ENCODE measurements at regions not wholly inside any gene's neighbourhood (a gene's known extent, or its start where the extent isn't known, plus 50 kb on each side); places are given as distances from the start of the nearest gene placed in this dataset.

DNA sequence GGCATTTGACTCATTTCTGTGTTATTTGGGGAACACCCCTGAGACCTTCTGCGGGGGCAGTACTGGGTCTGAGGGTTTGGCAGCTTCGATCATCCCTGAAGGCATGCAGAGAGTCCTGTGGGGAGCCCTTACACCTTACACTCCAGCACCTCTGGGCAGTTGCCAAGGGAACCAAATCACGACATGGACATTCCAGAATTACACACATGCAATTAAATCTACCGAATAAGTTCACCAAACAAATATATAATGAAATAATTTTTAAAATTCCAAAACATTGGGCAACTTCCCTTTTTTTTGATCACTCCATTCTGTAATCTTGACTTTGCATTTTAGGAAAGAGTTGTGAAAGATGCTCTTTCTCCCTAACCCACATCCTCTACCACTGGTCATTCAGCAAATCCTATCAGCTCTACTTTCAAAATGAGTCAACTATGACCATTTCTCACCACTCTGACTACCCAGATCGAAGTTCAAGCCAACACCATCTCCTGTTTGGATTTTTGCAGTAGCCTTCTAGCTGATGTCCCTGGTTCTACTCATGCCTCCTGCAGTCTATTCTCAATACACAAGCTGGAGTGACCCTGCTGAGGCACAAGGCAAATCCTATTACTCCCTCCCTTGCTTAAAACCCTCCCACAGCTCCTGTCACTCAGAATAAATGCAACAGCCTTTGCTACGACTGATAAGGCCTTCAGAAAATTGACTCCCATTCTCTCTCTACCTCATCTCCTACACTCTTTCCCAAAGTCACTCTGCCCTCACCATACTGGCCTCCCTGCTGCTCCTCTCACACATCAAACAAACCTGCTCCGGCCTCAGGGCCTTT is 533.3 kb downstream of the HACE1 start:
- in situ Hi-C loops (cut with HindIII; ENCODE audit: low sequenced_read_pairs), result no loop called here

GRCh38 chr6:104325341-104326172 is 534.2 kb downstream of the HACE1 start:
- in situ Hi-C loops (cut with HindIII; ENCODE audit: low sequenced_read_pairs), result no loop called here

DNA sequence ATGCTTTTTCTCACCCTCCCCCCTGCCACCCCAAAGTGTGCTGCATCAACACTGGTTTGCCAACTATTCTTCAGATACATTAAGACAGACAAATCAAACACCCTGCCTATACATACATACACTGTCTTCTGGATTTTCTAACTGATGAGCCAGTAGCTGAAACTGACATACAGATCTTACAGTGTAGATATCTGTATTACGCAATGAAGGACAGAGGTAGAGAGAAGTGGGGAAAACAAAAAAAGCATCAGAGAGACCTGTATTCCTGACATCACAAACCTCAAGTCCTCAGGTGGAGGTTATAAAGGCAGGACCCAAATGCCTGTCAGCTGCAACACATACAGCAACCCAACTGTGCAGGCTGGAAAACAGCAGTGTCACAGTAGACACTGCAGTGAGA is 535.4 kb downstream of the HACE1 start:
- in situ Hi-C loops (cut with HindIII; ENCODE audit: low sequenced_read_pairs), result no loop called here

- in situ Hi-C loops (cut with HindIII; ENCODE audit: low sequenced_read_pairs), result no loop called here
These were observed 536.9 kb downstream of the HACE1 start for GRCh38 chr6:104322841-104323240.

DNA sequence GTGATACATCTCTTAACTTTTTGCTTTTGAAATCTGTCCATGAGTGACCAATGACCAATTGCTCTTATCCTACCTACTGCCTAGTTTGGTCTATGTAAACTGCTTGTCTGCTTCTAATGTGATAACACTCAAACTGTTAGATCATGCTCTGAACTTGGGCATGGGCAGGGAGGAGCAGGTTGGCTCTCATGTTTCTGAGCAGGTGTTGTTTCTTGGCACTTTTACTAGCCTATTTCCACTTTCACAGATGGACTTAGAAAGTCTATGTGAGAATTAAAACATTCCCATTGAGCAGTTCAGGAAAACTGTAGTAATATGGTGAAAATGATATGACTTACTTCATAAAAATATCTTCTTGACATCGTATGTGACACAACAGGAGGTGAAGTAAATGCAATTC is 538.4 kb downstream of the HACE1 start:
- in situ Hi-C loops (cut with HindIII; ENCODE audit: low sequenced_read_pairs), result no loop called here

- in situ Hi-C loops (cut with HindIII; ENCODE audit: low sequenced_read_pairs), result no loop called here
These were observed 538.8 kb downstream of the HACE1 start for GRCh38 chr6:104320896-104321295.

- in situ Hi-C loops (cut with HindIII; ENCODE audit: low sequenced_read_pairs), result no loop called here
These were observed 546.9 kb downstream of the HACE1 start for GRCh38 chr6:104312851-104313250.

DNA sequence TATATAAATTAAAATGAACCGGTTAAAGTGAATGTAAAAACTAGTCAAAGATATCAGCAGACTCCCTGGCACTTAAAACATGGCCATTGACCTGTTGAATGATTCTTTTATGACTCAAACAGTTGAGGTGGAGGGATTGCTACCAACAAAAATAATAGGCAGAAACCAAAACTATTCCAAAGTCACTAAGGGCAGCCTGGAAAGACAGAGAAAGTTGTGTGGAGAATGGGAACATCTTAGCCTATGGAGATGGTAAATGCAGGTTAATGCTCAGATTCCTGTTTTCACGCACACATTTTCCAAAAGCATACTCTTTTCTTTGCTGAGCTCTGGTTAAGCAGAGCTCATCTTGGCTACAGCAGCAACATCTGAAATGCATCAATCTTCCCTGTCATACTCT is 553.5 kb downstream of the HACE1 start:
- in situ Hi-C loops (cut with HindIII; ENCODE audit: low sequenced_read_pairs), result no loop called here

DNA sequence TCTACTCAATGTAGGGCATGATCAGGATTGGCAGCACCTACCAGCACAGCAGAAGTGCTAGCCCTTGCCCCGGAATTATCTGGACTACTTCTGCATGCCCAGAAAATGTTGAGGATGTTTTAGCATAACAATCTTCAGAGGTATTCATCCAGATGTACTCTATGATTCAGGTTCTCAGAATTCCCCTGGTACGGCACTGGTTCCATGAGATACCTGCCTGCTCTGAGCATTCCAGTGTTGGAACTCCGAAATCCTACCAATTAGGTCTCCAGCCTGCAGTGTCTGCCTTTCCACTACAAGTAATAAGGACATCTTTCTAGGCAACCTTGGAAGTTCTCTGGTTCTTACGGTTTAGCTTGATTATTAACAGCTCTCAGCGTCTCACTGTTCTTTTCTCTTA is 554.5 kb downstream of the HACE1 start:
- in situ Hi-C loops (cut with HindIII; ENCODE audit: low sequenced_read_pairs), result no loop called here

- in situ Hi-C loops (cut with HindIII; ENCODE audit: low sequenced_read_pairs), result no loop called here
These were observed 557.8 kb downstream of the HACE1 start for GRCh38 chr6:104301951-104302350.

DNA sequence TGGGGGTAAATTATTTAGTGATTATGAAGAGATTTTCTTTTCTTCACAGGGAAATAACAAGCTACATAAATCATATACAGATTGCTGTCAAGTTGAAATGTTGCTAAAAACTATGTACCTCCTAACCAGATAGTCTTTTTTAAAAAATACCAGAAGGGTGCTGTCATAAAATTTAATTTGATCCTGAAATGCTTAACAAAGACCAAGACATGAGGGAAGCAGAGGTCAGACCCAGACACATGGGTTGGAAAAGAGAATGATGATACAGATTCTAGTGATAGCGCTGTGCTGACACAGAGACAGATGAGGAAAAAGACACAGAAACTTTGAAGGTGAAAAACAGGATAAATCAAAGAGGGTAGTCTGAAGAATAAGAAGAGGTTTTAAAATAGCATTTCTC is 573.1 kb downstream of the HACE1 start:
- in situ Hi-C loops (cut with HindIII; ENCODE audit: low sequenced_read_pairs), result no loop called here

DNA sequence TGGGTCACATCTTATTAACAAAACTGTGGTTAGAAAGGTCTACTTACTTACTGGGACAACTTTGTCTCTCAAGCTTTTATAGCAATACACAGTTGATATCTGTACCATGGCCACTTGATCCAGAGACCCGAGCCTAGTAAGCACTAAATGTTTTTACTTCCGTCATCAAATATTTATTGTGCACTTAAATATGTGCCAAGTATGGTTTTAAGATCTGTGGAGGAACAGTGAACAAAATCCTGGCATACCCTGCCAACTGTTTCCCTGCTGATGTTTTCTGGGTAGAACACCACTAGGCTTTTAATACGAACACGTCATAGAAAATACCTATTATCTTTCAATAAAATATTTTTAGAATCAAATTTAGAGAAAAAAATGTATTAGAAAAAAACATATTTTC is 574.8 kb downstream of the HACE1 start:
- in situ Hi-C loops (cut with HindIII; ENCODE audit: low sequenced_read_pairs), result no loop called here

- in situ Hi-C loops (cut with HindIII; ENCODE audit: low sequenced_read_pairs), result no loop called here
These were observed 577.1 kb downstream of the HACE1 start for GRCh38 chr6:104282581-104282980.

DNA sequence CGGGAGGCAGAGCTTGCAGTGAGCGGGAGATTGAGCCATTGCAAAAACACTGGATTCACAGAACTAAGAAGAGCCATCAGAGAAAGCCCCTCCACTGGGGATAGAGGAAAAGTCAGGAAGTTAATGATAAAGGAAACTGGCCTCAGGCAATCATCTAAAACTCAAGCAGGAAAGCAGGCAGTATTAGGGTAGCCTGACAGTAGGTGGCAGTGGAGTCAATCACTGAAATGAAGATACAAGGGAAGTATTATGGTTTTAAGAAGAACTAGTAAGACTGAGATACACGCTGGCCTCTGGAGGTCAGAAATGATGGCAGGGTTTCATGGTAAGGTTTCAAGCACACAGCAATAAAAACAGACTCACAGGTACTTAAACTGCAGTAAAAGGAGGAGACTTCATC is 578.3 kb downstream of the HACE1 start:
- in situ Hi-C loops (cut with HindIII; ENCODE audit: low sequenced_read_pairs), result no loop called here

DNA sequence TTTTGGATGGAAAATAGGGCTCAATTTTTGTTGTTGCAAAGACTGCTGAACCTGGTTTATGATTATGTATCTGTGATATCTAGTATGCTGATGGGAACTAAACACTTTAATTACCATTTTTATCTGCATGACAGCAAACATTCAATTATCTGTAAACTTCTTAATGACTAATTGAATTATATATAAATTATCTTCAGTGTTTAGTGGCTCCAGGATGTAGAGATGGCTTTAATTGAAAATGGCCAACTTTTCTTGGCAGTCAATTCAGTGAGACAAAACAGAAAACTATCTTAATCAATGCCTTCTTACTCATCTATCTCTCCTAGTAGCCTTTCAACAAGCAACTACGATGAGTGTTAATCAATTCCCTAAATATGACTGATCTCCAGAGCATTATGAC is 591.3 kb downstream of the HACE1 start:
- in situ Hi-C loops (cut with HindIII; ENCODE audit: low sequenced_read_pairs), result no loop called here

GRCh38 chr6:104266922-104267321 is 592.8 kb downstream of the HACE1 start:
- in situ Hi-C loops (cut with HindIII; ENCODE audit: low sequenced_read_pairs), result no loop called here

- in situ Hi-C loops (cut with HindIII; ENCODE audit: low sequenced_read_pairs), result no loop called here
These were observed 603.1 kb downstream of the HACE1 start for GRCh38 chr6:104256646-104257045.

DNA sequence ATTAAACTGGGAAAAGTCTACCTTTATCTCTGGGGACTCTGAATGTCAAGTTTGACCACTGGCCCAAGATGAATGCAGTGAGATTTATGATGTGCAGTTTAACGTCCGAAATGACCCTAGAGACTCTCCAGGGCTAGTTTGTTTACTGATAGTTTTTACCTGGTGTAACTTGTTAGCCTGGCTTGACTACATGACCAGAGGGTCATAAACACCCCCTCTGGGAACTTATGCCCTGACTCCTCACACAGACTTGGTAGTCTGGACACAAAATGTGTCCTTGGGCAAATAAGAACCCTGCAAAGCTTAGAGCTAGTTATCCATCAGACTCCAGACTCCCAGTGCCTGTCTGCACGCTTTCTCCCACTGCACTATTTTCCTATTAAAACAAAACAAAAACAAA is 606.5 kb downstream of the HACE1 start:
- in situ Hi-C loops (cut with HindIII; ENCODE audit: low sequenced_read_pairs), result loop anchor here (5.0 kb wide), 1 partner anchor 46 kb away; no protein-coding TSS in a partner anchor

GRCh38 chr6:104252276-104252675 is 607.4 kb downstream of the HACE1 start:
- in situ Hi-C loops (cut with HindIII; ENCODE audit: low sequenced_read_pairs), result loop anchor here (5.0 kb wide), 1 partner anchor 45 kb away; no protein-coding TSS in a partner anchor

- in situ Hi-C loops (cut with HindIII; ENCODE audit: low sequenced_read_pairs), result loop anchor here (5.0 kb wide), 1 partner anchor 44 kb away; no protein-coding TSS in a partner anchor
These were observed 608.1 kb downstream of the HACE1 start for GRCh38 chr6:104251651-104252050.

DNA sequence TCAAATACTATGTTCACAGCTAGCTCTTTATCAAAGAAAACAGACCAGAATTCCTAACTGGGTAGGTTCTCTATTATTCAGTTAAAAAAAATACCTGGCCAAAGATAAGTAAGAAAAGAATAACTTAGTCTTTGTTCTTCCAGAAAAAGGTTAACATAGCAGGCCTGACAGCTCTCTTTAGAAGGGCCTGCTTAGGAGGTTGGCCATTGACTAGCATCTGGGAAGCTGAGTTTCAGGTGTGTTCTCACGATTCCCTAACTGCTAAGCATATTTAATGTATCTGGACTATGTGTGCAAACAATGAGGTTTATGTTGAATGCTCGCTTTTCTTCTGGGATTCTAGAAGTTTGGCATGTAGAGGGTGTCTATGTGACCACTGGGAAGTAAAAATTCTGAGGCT is 618.9 kb downstream of the HACE1 start:
- in situ Hi-C loops (cut with HindIII; ENCODE audit: low sequenced_read_pairs), result no loop called here

DNA sequence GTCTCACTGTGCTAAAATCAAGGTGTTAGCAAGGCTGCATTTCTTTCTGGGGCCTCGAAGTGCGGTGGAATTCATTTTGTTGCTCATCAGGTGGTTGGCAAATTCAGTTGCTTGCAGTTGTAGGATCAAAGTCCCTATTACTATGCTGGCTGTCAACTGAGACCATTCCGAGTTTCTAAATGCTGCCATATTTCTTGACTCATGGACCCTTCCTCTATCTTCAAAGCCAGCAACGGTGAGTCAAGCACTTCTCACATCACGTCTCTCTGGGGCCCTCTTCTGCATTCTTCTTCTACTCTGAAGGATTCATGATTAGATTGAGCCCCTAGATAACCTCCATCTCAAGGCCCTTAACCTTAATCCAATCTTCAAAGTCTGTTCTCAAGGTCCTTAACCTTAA is 619.7 kb downstream of the HACE1 start:
- in situ Hi-C loops (cut with HindIII; ENCODE audit: low sequenced_read_pairs), result no loop called here

Measured in DLD1 (cell line).